Prostate gland (tissue), 2 donors: ENCODE measurements at regions not wholly inside any gene's neighbourhood (a gene's known extent, or its start where the extent isn't known, plus 50 kb on each side); places are given as distances from the start of the nearest gene placed in this dataset.

Experiments used
- DNase-seq: peaks from one replicate; pipeline ENCODE4 v3.0.0-alpha.2; 2019; ENCODE audit warnings: low spot score
- H3K27ac ChIP-seq, 2 donors: fragments of 200-600 bp; sonication (generic); 2 replicates each; pipeline ENCODE4 v1.5.1; 2017 to 2019
- H3K27me3 ChIP-seq: fragments of 200-600 bp; sonication (generic); replicated peaks from 2 replicates; pipeline ENCODE4 v1.5.1; 2019; ENCODE audit not compliant: insufficient read depth
- H3K36me3 ChIP-seq, 2 donors: fragments of 200-600 bp; sonication (generic); 1 replicate in 1 of 2; 2 replicates in 1 of 2; pipeline versions ENCODE4 v1.5.1 to v1.8.1; 2017 to 2019
- H3K4me1 ChIP-seq: fragments of 200-600 bp; sonication (generic); replicated peaks from 2 replicates; pipeline ENCODE4 v1.5.1; 2019
- H3K4me3 ChIP-seq, 2 donors: fragments of 200-600 bp; sonication (generic); 2 replicates each; pipeline ENCODE4 v1.5.1; 2017 to 2019
- H3K9me3 ChIP-seq: fragments of 200-600 bp; sonication (generic); 2 replicates; pipeline ENCODE4 v1.5.1; 2017
- POLR2A ChIP-seq: fragments of 450-650 bp; IDR thresholded peaks from one replicate; pipeline ENCODE4 v1.6.1; 2016; ENCODE audit warnings: antibody characterized with exemption, mild to moderate bottlenecking
- POLR2AphosphoS5 ChIP-seq: sonication (generic); formaldehyde crosslinking; IDR thresholded peaks from one replicate; pipeline ENCODE4 v1.6.1; 2017; ENCODE audit warnings: antibody characterized with exemption
- WGBS: methylation state at CpG from one replicate; pipeline ENCODE4 v1.1.5; 2018; 5-methylcytosine and 5-hydroxymethylcytosine counted together
- intact Hi-C: fragments of 100-400 bp; cut with DNase I; formaldehyde crosslinking; loops from one replicate; pipeline ENCODE4 v1.14.2; 2022
- TF ChIP-seq, protein P1 (sequence below), 4 experiments: fragments of 200-600 bp in 2 of 4; fragments of 450-650 bp in 2 of 4; sonication (generic) in 2 of 4; IDR thresholded peaks; 1 replicate in 3 of 4; 2 replicates in 1 of 4; pipeline ENCODE4 v1.5.1; 2016 to 2019; ENCODE audit warnings: antibody characterized with exemption in 4 of 4, mild to moderate bottlenecking in 2 of 4, moderate library complexity in 2 of 4

DNA sequence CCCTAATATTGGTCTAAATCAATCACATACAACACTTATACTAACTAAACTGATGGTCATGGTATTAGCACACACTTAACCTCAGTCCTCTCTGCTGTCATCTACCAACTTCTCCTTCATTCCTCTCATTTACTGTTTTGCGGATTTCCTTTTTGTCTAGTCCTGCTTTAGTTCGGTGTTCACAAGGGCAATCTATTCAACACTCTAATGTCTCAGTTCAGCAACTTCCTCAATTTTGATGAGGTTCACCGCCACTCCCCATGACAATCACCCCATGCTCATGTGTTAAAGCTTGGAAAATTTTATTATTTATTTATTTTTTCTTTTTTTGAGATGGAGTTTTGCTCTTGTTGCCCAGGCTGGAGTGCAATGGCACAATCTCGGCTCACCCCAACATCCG lies 301.1 kb downstream of the PTPRC start:
- TF ChIP-seq POLR2AphosphoS5 (no peak), POLR2A (no peak)
- TF ChIP-seq, protein P1, sequence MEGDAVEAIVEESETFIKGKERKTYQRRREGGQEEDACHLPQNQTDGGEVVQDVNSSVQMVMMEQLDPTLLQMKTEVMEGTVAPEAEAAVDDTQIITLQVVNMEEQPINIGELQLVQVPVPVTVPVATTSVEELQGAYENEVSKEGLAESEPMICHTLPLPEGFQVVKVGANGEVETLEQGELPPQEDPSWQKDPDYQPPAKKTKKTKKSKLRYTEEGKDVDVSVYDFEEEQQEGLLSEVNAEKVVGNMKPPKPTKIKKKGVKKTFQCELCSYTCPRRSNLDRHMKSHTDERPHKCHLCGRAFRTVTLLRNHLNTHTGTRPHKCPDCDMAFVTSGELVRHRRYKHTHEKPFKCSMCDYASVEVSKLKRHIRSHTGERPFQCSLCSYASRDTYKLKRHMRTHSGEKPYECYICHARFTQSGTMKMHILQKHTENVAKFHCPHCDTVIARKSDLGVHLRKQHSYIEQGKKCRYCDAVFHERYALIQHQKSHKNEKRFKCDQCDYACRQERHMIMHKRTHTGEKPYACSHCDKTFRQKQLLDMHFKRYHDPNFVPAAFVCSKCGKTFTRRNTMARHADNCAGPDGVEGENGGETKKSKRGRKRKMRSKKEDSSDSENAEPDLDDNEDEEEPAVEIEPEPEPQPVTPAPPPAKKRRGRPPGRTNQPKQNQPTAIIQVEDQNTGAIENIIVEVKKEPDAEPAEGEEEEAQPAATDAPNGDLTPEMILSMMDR (IDR thresholded peaks at IDR 0.05), result no peak
- no peak for DNase-seq
- Histone ChIP-seq H3K9me3 (no peaks in the 10 kb centered on the region), H3K36me3 (no peaks in the 10 kb centered on the region), H3K27ac (no peak overlapping the region), H3K27me3 (no peaks in the 10 kb centered on the region), H3K4me1 (no peaks in the 10 kb centered on the region), H3K4me3 (no peak overlapping the region)
- WGBS, result 95% methylated on average over 5 of the region's 5 CpGs
- intact Hi-C loops, result no loop called here

DNA sequence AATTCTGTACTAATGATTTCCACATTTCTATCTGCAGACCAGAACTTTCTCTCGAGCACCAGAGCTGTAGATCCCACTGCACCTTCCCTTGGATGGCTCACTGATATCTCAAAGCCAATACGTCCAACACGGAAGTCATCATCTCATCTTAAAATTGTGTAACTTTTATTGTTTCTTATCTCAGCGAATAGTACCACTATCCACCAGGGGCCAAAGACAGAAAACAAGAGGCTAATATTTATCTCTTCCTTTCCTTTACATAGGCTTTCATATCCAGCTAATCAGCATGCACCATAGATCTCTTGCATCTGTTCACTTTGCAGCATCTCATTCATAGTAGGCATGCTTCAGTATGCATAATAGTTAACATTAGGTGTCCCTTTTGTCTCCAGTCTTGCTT lies 303.6 kb downstream of the PTPRC start:
- no peaks in the 10 kb centered on the region for H3K27me3 ChIP-seq
- H3K4me3 ChIP-seq, result no peak overlapping the region
- no peaks in the 10 kb centered on the region for H3K36me3 ChIP-seq
- no peaks in the 10 kb centered on the region for H3K4me1 ChIP-seq
- H3K9me3 ChIP-seq, result no peaks in the 10 kb centered on the region
- no peak for TF ChIP-seq POLR2A
- TF ChIP-seq, protein P1 (IDR thresholded peaks at IDR 0.05), result no peak
- H3K27ac ChIP-seq, result no peak overlapping the region
- WGBS, result 95% methylated on average over 4 of the region's 4 CpGs
- intact Hi-C loops, result no loop called here
- no peak for DNase-seq

DNA sequence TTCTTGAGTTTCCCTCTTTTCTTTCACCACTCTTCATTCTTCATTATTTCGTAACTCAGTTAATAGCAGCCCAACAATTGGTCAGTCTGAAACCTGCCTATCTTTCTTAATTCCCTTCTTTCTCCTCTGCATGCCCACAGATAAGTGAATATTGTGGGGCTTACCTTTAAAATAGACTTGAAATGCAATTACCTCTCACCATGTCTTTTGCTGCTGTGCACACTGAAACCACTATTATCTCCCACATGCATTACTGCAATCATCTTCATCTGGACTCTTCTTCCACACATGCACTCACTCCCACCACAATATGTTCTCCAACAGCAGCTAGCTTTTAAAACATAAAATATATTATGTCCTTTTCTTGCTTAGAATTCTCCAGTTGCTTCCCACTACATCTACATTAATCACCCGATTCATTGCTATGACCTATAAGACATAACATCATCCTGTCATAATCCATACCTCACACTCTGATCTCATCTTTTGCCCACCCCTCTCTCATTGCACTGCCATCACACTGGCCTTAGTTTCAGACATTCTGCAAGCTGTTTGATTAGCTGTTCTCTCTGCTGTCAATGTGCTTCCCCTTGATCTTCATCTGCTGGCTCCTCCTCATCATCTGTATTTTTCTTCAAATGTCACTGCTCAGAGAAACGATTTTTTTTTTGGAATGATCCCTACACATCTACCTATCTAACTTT lies 304.8 kb downstream of the PTPRC start:
- intact Hi-C loops, result no loop called here
- WGBS, result 82% methylated on average over 3 of the region's 3 CpGs
- H3K36me3 ChIP-seq, result no peaks in the 10 kb centered on the region
- H3K9me3 ChIP-seq, result no peaks in the 10 kb centered on the region
- no peaks in the 10 kb centered on the region for H3K27me3 ChIP-seq
- H3K4me1 ChIP-seq, result no peaks in the 10 kb centered on the region
- DNase-seq, result no peak
- H3K27ac ChIP-seq, result no peak overlapping the region
- no peak overlapping the region for H3K4me3 ChIP-seq
- TF ChIP-seq POLR2A, result no peak
- no peak for TF ChIP-seq POLR2AphosphoS5
- TF ChIP-seq, protein P1 (IDR thresholded peaks at IDR 0.05), result no peak

DNA sequence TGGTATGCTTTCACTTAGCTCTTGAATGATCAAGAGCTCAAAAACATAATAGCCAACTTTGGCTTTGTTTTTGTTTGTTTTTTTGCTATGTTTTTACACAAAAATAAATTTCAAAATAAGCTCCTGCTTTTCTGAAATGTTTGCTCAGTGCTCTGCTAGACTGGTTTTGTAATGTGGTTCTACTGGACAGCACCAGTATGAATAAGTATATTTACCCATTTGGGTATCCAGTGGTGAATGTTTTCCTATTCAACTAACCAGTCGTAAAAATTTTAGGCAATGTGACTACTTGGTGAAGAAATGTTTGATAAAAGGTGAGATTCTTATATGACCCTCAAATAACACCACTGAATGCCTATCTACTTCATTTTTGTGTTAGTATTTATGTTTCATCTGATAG lies 308.6 kb downstream of the PTPRC start:
- Histone ChIP-seq H3K4me3 (no peak overlapping the region), H3K27ac (no peak overlapping the region), H3K4me1 (no peaks in the 10 kb centered on the region), H3K9me3 (no peaks in the 10 kb centered on the region), H3K27me3 (no peaks in the 10 kb centered on the region), H3K36me3 (no peaks in the 10 kb centered on the region)
- no peak for TF ChIP-seq POLR2AphosphoS5
- TF ChIP-seq POLR2A, result no peak
- TF ChIP-seq, protein P1 (IDR thresholded peaks at IDR 0.05), result no peak
- no peak for DNase-seq
- intact Hi-C loops, result no loop called here
- 71% methylated on average over 1 of the region's 1 CpG for WGBS

DNA sequence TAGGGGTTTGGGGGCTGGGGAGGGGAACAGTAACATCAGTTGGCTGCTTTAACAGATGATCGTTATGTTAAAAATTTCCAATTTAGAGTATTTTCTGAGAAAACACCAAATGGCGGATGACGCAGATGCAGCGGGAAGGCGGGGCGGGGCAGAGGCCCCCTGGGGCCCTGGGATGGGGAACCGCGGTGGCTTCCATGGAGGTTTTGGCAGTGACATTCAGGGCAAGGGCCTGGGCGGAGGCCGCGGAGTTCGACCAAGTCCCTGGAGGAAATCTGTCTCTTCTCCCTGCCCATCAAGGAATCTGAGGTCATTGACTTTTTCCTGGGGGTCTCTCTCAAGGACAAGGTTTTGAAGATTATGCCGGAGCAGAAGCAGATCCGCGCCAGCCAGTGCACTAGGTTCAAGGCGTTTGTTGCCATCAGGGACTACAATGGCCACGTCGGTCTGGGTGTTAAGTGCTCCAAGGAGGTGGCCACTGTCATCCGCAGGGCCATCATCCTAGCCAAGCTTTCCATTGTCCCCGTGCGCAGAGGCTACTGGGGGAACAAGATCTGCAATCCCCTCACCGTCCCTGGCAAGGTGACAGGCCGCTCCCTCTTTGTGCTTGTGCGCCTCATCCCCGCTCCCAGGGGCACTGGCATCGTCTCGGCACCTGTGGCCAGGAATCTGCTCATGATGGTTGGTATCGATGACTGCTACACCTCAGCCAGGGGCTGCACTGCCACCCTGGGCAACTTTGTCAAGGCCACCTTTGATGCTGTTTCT lies 310.2 kb downstream of the PTPRC start:
- Histone ChIP-seq H3K4me3 (no peak overlapping the region), H3K27ac (no peak overlapping the region), H3K27me3 (no peaks in the 10 kb centered on the region), H3K9me3 (no peaks in the 10 kb centered on the region), H3K4me1 (no peaks in the 10 kb centered on the region), H3K36me3 (no peaks in the 10 kb centered on the region)
- TF ChIP-seq, protein P1 (IDR thresholded peaks at IDR 0.05), result no peak
- TF ChIP-seq POLR2AphosphoS5 (no peak), POLR2A (no peak)
- 94% methylated on average over 28 of the region's 28 CpGs for WGBS
- DNase-seq, result no peak
- intact Hi-C loops, result no loop called here
